ENCODE measurements at regions not wholly inside any gene's neighbourhood (a gene's known extent, or its start where the extent isn't known, plus 50 kb on each side); places are given as distances from the start of the nearest gene placed in this dataset.

GRCh38 chr13:73741742-73742141 is 392.5 kb downstream of the KLF12 start:
- H3K9me3 ChIP-seq: no peaks in the 10 kb centered on the region
- H3K27me3 ChIP-seq (ENCODE audit: low read depth): no peaks in the 10 kb centered on the region
- no peaks in the 10 kb centered on the region for H3K36me3 ChIP-seq (replicated peaks)
- no peak for DNase-seq (ENCODE audit: low spot score in 2 of 2)
- H3K4me1 ChIP-seq: no peaks in the 10 kb centered on the region
- H3K4me3 ChIP-seq: no peak overlapping the region
- in situ Hi-C loops (cut with MboI; ENCODE audit: low sequenced_read_pairs): no loop called here

DNA sequence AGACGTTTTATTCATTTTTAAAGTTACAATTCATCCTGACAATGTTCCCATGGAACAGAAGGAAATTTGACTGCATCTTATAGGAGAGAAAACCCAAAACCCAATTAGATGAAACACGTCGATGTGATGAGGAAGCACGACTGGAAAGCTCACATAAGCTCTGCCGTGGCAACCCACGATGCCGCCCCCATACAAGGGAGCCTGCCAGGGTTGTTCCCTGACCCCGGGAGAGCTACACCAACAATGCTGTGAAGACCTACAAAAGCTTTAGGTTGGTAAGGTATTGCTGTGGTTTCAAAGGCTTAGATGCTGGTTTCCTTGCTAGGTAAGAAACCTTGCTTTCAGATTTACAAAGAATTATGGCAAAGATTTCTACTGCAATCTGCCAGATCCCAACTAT is 393.1 kb downstream of the KLF12 start:
- Histone ChIP-seq H3K27me3 (ENCODE audit: low read depth) (no peaks in the 10 kb centered on the region), H3K4me1 (no peaks in the 10 kb centered on the region), H3K36me3 (replicated peaks) (no peaks in the 10 kb centered on the region), H3K9me3 (no peaks in the 10 kb centered on the region), H3K4me3 (no peak overlapping the region)
- DNase-seq (ENCODE audit: low spot score in 2 of 2): no peak
- in situ Hi-C loops (cut with MboI; ENCODE audit: low sequenced_read_pairs): no loop called here

- in situ Hi-C loops (cut with MboI; ENCODE audit: low sequenced_read_pairs): no loop called here
- DNase-seq (ENCODE audit: low spot score in 2 of 2): no peak
- no peaks in the 10 kb centered on the region for H3K4me1 ChIP-seq
- no peak overlapping the region for H3K4me3 ChIP-seq
- H3K9me3 ChIP-seq: no peaks in the 10 kb centered on the region
- no peaks in the 10 kb centered on the region for H3K36me3 ChIP-seq (replicated peaks)
- H3K27me3 ChIP-seq (ENCODE audit: low read depth): no peaks in the 10 kb centered on the region
These were observed 393.5 kb downstream of the KLF12 start for GRCh38 chr13:73740666-73741065.

GRCh38 chr13:73739394-73739793 is 394.8 kb downstream of the KLF12 start:
- no peaks in the 10 kb centered on the region for H3K36me3 ChIP-seq (replicated peaks)
- H3K27me3 ChIP-seq (ENCODE audit: low read depth): no peaks in the 10 kb centered on the region
- no peak overlapping the region for H3K4me3 ChIP-seq
- no peak for DNase-seq (ENCODE audit: low spot score in 2 of 2)
- H3K9me3 ChIP-seq: no peaks in the 10 kb centered on the region
- no peaks in the 10 kb centered on the region for H3K4me1 ChIP-seq
- in situ Hi-C loops (cut with MboI; ENCODE audit: low sequenced_read_pairs): no loop called here

DNA sequence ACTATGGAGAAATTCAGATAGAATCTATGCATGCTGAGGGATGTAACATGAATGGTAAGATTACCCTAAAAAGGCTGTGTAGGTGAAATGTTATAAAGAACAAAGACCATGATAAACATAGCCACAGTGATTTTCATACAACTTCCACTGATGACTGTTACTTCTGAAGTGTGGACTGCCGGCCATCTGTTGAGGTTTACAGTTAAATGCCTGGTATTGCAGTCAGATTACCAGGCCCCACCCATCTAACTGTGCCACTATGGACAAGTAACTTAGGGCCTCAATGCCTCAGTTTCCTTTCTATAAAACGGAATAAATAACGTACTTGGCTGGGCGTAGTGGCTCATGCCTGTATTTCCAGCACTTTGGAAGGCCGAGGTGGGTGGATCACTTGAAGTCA is 395.6 kb downstream of the KLF12 start:
- Histone ChIP-seq H3K27me3 (ENCODE audit: low read depth) (no peaks in the 10 kb centered on the region), H3K36me3 (replicated peaks) (no peaks in the 10 kb centered on the region), H3K4me1 (no peaks in the 10 kb centered on the region), H3K4me3 (no peak overlapping the region), H3K9me3 (no peaks in the 10 kb centered on the region)
- no peak for DNase-seq (ENCODE audit: low spot score in 2 of 2)
- in situ Hi-C loops (cut with MboI; ENCODE audit: low sequenced_read_pairs): no loop called here

DNA sequence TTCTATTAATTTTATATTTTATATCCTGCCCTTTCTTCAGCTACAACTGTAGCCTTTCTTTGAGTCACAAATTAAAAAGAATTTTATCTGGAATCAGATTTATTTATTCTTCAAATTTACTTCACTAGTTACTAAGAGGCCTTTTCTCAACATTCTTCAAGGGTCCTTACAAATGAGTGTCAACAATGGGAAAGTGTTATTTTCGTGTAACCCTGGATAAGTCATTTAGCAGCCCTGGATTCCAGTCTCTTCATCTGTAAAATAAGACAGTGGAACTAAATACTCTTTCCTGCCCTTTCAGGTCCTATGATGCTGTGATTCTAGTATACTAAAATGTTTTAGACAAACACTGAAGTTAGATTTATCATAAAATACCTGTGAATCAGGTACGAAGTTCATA is 397.0 kb downstream of the KLF12 start:
- H3K4me1 ChIP-seq: no peaks in the 10 kb centered on the region
- no peak for DNase-seq (ENCODE audit: low spot score in 2 of 2)
- no peaks in the 10 kb centered on the region for H3K36me3 ChIP-seq (replicated peaks)
- no peak overlapping the region for H3K4me3 ChIP-seq
- in situ Hi-C loops (cut with MboI; ENCODE audit: low sequenced_read_pairs): no loop called here
- no peaks in the 10 kb centered on the region for H3K9me3 ChIP-seq
- H3K27me3 ChIP-seq (ENCODE audit: low read depth): no peaks in the 10 kb centered on the region

GRCh38 chr13:73733706-73734105 is 400.5 kb downstream of the KLF12 start:
- Histone ChIP-seq H3K36me3 (replicated peaks) (no peaks in the 10 kb centered on the region), H3K4me3 (no peak overlapping the region), H3K27me3 (ENCODE audit: low read depth) (no peaks in the 10 kb centered on the region), H3K4me1 (no peaks in the 10 kb centered on the region), H3K9me3 (no peaks in the 10 kb centered on the region)
- in situ Hi-C loops (cut with MboI; ENCODE audit: low sequenced_read_pairs): no loop called here
- DNase-seq (ENCODE audit: low spot score in 2 of 2): no peak

DNA sequence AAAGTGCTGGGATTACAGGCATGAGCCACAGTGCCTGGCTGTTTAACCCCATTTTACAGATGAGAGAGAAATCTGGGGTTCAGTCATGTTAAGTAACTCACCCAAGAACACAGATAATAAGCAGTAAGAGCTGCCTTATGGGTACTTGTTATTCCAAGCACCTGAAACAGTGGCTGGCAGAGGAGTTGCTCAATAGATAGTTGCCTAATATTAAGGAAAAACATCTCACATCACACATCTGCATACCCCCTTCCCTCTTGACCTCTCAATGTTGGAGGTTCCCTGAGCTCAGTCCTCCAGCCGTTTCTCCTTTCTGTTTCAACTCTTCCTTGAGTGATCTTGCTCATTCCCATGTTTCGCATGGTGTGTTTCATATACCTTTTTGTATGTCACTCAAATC is 401.9 kb downstream of the KLF12 start:
- Histone ChIP-seq H3K4me1 (no peaks in the 10 kb centered on the region), H3K27me3 (ENCODE audit: low read depth) (no peaks in the 10 kb centered on the region)
- in situ Hi-C loops (cut with MboI; ENCODE audit: low sequenced_read_pairs): no loop called here

GRCh38 chr13:73731564-73731963 is 402.6 kb downstream of the KLF12 start:
- no peak overlapping the region for H3K4me3 ChIP-seq
- no peaks in the 10 kb centered on the region for H3K9me3 ChIP-seq
- no peaks in the 10 kb centered on the region for H3K4me1 ChIP-seq
- in situ Hi-C loops (cut with MboI; ENCODE audit: low sequenced_read_pairs): no loop called here
- no peaks in the 10 kb centered on the region for H3K36me3 ChIP-seq (replicated peaks)
- H3K27me3 ChIP-seq (ENCODE audit: low read depth): no peaks in the 10 kb centered on the region
- no peak for DNase-seq (ENCODE audit: low spot score in 2 of 2)

More for the DNA sequence above, 401.9 kb downstream of the KLF12 start:
- H3K36me3 ChIP-seq (replicated peaks): no peaks in the 10 kb centered on the region
- H3K9me3 ChIP-seq: no peaks in the 10 kb centered on the region
- no peak overlapping the region for H3K4me3 ChIP-seq
- DNase-seq (ENCODE audit: low spot score in 2 of 2): no peak

DNA sequence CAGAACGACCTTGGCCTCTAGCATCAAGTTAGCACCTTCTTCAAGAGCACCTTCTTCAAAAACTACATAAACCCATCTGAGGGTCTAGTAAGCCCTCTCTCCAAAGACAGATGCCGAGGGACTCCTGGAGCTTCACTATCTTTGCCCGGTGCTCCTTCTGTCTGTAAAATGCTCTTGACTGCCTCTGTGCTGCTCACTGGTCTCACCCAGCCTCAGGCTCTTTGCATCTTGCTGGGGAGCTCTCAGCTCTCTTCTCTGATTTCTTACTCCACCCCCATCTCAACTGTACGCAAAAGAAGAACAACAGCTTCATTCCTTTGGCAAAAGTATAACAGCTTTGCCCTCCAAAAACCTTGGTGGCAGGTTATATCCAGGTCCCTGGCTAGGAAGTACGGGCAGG is 404.2 kb downstream of the KLF12 start:
- Histone ChIP-seq H3K36me3 (replicated peaks) (no peaks in the 10 kb centered on the region), H3K4me3 (no peak overlapping the region), H3K9me3 (no peaks in the 10 kb centered on the region), H3K4me1 (no peaks in the 10 kb centered on the region), H3K27me3 (ENCODE audit: low read depth) (no peaks in the 10 kb centered on the region)
- in situ Hi-C loops (cut with MboI; ENCODE audit: low sequenced_read_pairs): no loop called here
- no peak for DNase-seq (ENCODE audit: low spot score in 2 of 2)

- DNase-seq (ENCODE audit: low spot score in 2 of 2): no peak
- in situ Hi-C loops (cut with MboI; ENCODE audit: low sequenced_read_pairs): no loop called here
- H3K4me1 ChIP-seq: no peaks in the 10 kb centered on the region
- no peaks in the 10 kb centered on the region for H3K9me3 ChIP-seq
- H3K4me3 ChIP-seq: no peak overlapping the region
- H3K36me3 ChIP-seq (replicated peaks): no peaks in the 10 kb centered on the region
- no peaks in the 10 kb centered on the region for H3K27me3 ChIP-seq (ENCODE audit: low read depth)
These were observed 405.2 kb downstream of the KLF12 start for GRCh38 chr13:73729046-73729445.

GRCh38 chr13:73722120-73722519 is 412.1 kb downstream of the KLF12 start:
- H3K36me3 ChIP-seq (replicated peaks): no peaks in the 10 kb centered on the region
- H3K9me3 ChIP-seq: no peaks in the 10 kb centered on the region
- H3K4me1 ChIP-seq: peaks cover 4% of the 10 kb centered on the region; the same call in 1 of the 2 replicates
- in situ Hi-C loops (cut with MboI; ENCODE audit: low sequenced_read_pairs): loop anchor here (25.0 kb wide), 1 partner anchor 910 kb away; no protein-coding TSS in a partner anchor
- no peak overlapping the region for H3K4me3 ChIP-seq
- DNase-seq (ENCODE audit: low spot score in 2 of 2): peak in 1 of 2 experiments; percentile 68
- no peaks in the 10 kb centered on the region for H3K27me3 ChIP-seq (ENCODE audit: low read depth)

GRCh38 chr13:73721571-73721970 is 412.6 kb downstream of the KLF12 start:
- no peak for DNase-seq (ENCODE audit: low spot score in 2 of 2)
- H3K36me3 ChIP-seq (replicated peaks): no peaks in the 10 kb centered on the region
- no peaks in the 10 kb centered on the region for H3K9me3 ChIP-seq
- in situ Hi-C loops (cut with MboI; ENCODE audit: low sequenced_read_pairs): loop anchor here (25.0 kb wide), 1 partner anchor 909 kb away; no protein-coding TSS in a partner anchor
- H3K4me3 ChIP-seq: no peak overlapping the region
- H3K27me3 ChIP-seq (ENCODE audit: low read depth): no peaks in the 10 kb centered on the region
- H3K4me1 ChIP-seq: peaks cover 4% of the 10 kb centered on the region; the same call in 1 of the 2 replicates

GRCh38 chr13:73720216-73720840 is 413.9 kb downstream of the KLF12 start:
- Histone ChIP-seq H3K4me1 (peaks cover 8% of the 10 kb centered on the region; the same call in 1 of the 2 replicates), H3K4me3 (no peak overlapping the region), H3K36me3 (replicated peaks) (no peaks in the 10 kb centered on the region), H3K9me3 (no peaks in the 10 kb centered on the region), H3K27me3 (ENCODE audit: low read depth) (no peaks in the 10 kb centered on the region)
- no peak for DNase-seq (ENCODE audit: low spot score in 2 of 2)
- in situ Hi-C loops (cut with MboI; ENCODE audit: low sequenced_read_pairs): loop anchor here (25.0 kb wide), 1 partner anchor 908 kb away; no protein-coding TSS in a partner anchor

DNA sequence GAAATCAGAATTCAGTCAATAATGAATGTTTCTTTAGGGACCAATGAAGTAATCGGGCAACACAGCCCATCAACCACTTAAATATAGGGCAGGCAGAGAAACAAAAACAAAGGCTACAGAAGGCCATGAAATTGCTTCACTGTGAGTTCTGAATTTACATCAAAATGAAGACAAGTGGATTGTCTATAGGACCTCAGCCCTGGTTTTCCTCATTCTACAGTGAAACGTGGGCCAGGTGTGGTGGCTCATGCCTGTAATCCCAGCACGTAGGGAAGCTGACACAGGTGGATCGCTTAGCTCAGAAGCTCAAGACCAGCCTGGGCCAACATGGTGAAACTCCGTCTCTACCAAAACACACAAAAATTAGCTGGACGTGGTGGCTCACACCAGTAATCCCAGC is 416.0 kb downstream of the KLF12 start:
- no peaks in the 10 kb centered on the region for H3K27me3 ChIP-seq (ENCODE audit: low read depth)
- H3K9me3 ChIP-seq: no peaks in the 10 kb centered on the region
- DNase-seq (ENCODE audit: low spot score in 2 of 2): no peak
- no peaks in the 10 kb centered on the region for H3K36me3 ChIP-seq (replicated peaks)
- peaks cover 8% of the 10 kb centered on the region; the same call in 1 of the 2 replicates for H3K4me1 ChIP-seq
- H3K4me3 ChIP-seq: no peak overlapping the region
- in situ Hi-C loops (cut with MboI; ENCODE audit: low sequenced_read_pairs): loop anchor here (25.0 kb wide), 1 partner anchor 906 kb away; no protein-coding TSS in a partner anchor
